K562 (cell line): ENCODE measurements at regions not wholly inside any gene's neighbourhood (a gene's known extent, or its start where the extent isn't known, plus 50 kb on each side); places are given as distances from the start of the nearest gene placed in this dataset.

ENCODE experiments used
- CREB5 ChIP-seq: fragments of 250-450 bp; sonication (Bioruptor Pico); IDR thresholded peaks from 2 replicates; pipeline ENCODE4 v1.5.0; 2020; ENCODE audit warnings: mild to moderate bottlenecking
- EZH2 ChIP-seq: IDR thresholded peaks from 2 replicates; pipeline ENCODE4 v1.6.1; 2012; ENCODE audit warnings: low read depth, mild to moderate bottlenecking, inconsistent platforms, low read length, borderline replicate concordance
- HMG20A ChIP-seq: fragments of 450-650 bp; formaldehyde crosslinking; conservative IDR thresholded peaks from 2 replicates; pipeline ENCODE4 v1.4.0; 2020; ENCODE audit warnings: mild to moderate bottlenecking, mixed read lengths
- KAT7 ChIP-seq: sonication (generic); formaldehyde crosslinking; IDR thresholded peaks from 2 replicates; pipeline ENCODE4 v1.8.0; 2022; ENCODE audit warnings: missing genetic modification reagents, mild to moderate bottlenecking, borderline replicate concordance
- POLR2A ChIP-seq: fragments of 450-650 bp; conservative IDR thresholded peaks from 2 replicates; pipeline ENCODE4 v1.6.1; 2016
- RBM39 ChIP-seq: fragments of 200-400 bp; formaldehyde crosslinking; optimal IDR thresholded peaks from 2 replicates; pipeline ENCODE3; 2018; ENCODE audit warnings: low read depth, low read length
- RCOR1 ChIP-seq, 2 experiments: IDR thresholded peaks; 2 replicates each; pipeline ENCODE4 v1.6.1; 2012; ENCODE audit warnings: low read depth in 2 of 2, low read length in 2 of 2, borderline replicate concordance in 1 of 2, improper control_type of control experiment in 1 of 2
- SIN3A ChIP-seq, 2 experiments: fragments of 150-350 bp in 1 of 2; IDR thresholded peaks; 2 replicates each; pipeline ENCODE4 v1.6.1; 2011 to 2016; ENCODE audit warnings: borderline replicate concordance in 2 of 2, low read depth in 2 of 2, low read length in 2 of 2, mild to moderate bottlenecking in 2 of 2, moderate library complexity in 2 of 2; ENCODE audit not compliant: control insufficient read depth in 1 of 2
- SP1 ChIP-seq: sonication (generic); formaldehyde crosslinking; IDR thresholded peaks from 2 replicates; pipeline ENCODE4 v1.8.1; 2022; ENCODE audit warnings: mild to moderate bottlenecking, missing genetic modification reagents

DNA sequence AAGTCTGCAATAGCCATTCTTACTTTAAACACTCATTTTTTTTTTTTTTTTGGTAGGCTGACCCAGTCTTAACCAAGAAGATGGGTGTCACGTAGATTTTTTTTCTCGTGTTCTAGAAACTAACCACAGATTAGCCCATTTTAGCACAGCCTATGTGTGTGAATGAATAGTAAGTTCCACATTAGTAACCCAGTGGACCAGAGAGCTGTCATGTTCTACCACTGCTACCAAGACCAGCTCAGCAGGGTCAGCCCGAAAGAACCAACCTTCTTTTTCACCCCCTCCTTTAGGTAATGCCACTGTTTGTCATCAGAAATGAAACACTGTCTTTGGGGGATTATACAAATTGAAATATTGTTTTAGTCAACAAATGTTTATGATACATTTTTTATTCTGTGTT, 221.1 kb upstream of the PLXNA2 start:
- no peak for TF ChIP-seq EZH2
- no peak for TF ChIP-seq KAT7 (CRISPR knock-in tag)
- no peak for TF ChIP-seq RBM39
- TF ChIP-seq POLR2A: no peak
- TF ChIP-seq SIN3A (IDR thresholded peaks at IDR 0.05; ENCODE audit: borderline replicate concordance in 2 of 2, control insufficient read depth in 1 of 2, low read depth in 2 of 2, low read length in 2 of 2): no peak
- TF ChIP-seq CREB5: no peak
- no peak for TF ChIP-seq RCOR1 (IDR thresholded peaks at IDR 0.05; ENCODE audit: borderline replicate concordance in 1 of 2, low read depth in 2 of 2, low read length in 2 of 2)
- no peak for TF ChIP-seq HMG20A (CRISPR knock-in tag)
- TF ChIP-seq SP1 (CRISPR knock-in tag): no peak
